Esophagus muscularis mucosa (tissue), 4 donors: ENCODE measurements at regions not wholly inside any gene's neighbourhood (a gene's known extent, or its start where the extent isn't known, plus 50 kb on each side); places are given as distances from the start of the nearest gene placed in this dataset.

Experiments used
- DNase-seq: peaks from one replicate; pipeline ENCODE4 v3.0.0-alpha.2; 2017; ENCODE audit errors: extremely low spot score
- H3K27ac ChIP-seq, 4 donors: fragments of 200-600 bp; sonication (generic); replicated peaks in 1 of 4; 1 replicate in 3 of 4; 2 replicates in 1 of 4; pipeline ENCODE4 v1.5.1; 2016 to 2019; ENCODE audit warnings: mild to moderate bottlenecking in 1 of 4
- H3K27me3 ChIP-seq, 4 donors: fragments of 200-600 bp; sonication (generic); one replicate each; pipeline versions ENCODE4 v1.5.1 to v1.6.0; 2016 to 2019
- H3K36me3 ChIP-seq, 4 donors: fragments of 200-600 bp; sonication (generic); one replicate each; pipeline ENCODE4 v1.5.1; 2016 to 2019
- H3K4me1 ChIP-seq, 4 donors: fragments of 200-600 bp; sonication (generic); one replicate each; pipeline ENCODE4 v1.5.1; 2016 to 2019
- H3K4me3 ChIP-seq, 4 donors: fragments of 200-600 bp; sonication (generic); 1 replicate in 2 of 4; 2 replicates in 2 of 4; pipeline ENCODE4 v1.5.1; 2016 to 2019; ENCODE audit warnings: mild to moderate bottlenecking in 4 of 4, moderate library complexity in 1 of 4
- H3K9me3 ChIP-seq, 4 donors: fragments of 200-600 bp; sonication (generic); 1 replicate in 3 of 4; 2 replicates in 1 of 4; pipeline ENCODE4 v1.5.1; 2016 to 2019
- CTCF ChIP-seq, 3 experiments: fragments of 200-600 bp in 2 of 3; fragments of 450-650 bp in 1 of 3; sonication (generic) in 2 of 3; IDR thresholded peaks; one replicate each; pipeline ENCODE4 v1.5.1; 2017 to 2019; ENCODE audit warnings: antibody characterized with exemption in 3 of 3, mild to moderate bottlenecking in 2 of 3, moderate library complexity in 1 of 3
- EP300 ChIP-seq: sonication (generic); formaldehyde crosslinking; IDR thresholded peaks from one replicate; pipeline ENCODE4 v1.6.1; 2017; ENCODE audit warnings: antibody characterized with exemption
- POLR2A ChIP-seq: fragments of 450-650 bp; IDR thresholded peaks from one replicate; pipeline ENCODE4 v1.6.1; 2017; ENCODE audit warnings: antibody characterized with exemption, moderate library complexity, mild to moderate bottlenecking, low read depth
- POLR2AphosphoS5 ChIP-seq, 2 donors: sonication (generic); formaldehyde crosslinking; IDR thresholded peaks; one replicate each; pipeline ENCODE4 v1.6.1; 2017; ENCODE audit warnings: antibody characterized with exemption in 2 of 2
- WGBS: methylation state at CpG from one replicate; pipeline ENCODE4 v1.1.5; 2018; 5-methylcytosine and 5-hydroxymethylcytosine counted together
- intact Hi-C: fragments of 100-400 bp; cut with DNase I; formaldehyde crosslinking; loops from one replicate; pipeline ENCODE4 v1.15.1; 2023

DNA sequence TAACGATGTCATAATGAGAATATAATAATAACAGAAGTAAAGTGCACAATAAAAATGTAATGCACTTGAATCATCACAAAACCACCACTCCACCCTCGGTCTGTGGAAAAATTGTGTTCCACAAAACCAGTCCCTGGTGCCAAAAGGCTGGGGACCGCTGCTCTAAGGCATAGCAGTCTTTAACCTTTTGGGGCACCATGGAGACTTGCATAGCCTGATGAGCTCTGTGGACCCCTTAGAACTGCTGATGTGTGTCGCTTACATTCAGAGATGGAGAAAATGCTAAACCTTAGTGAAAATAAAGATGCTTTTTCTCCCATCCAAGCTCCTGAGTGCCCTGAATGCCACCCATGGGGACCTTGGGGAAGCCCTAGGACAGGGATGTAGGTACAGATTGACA is 87.6 kb upstream of the SEPTIN5 start:
- Histone ChIP-seq H3K4me1 (peaks cover 0 to 4% (median under 1%) of the 10 kb centered on the region in 4 donors), H3K4me3 (no peak overlapping the region), H3K9me3 (no peaks in the 10 kb centered on the region), H3K27me3 (peaks cover 0 to 79% (median 1%) of the 10 kb centered on the region in 4 donors), H3K27ac (no peak overlapping the region), H3K36me3 (no peaks in the 10 kb centered on the region)
- DNase-seq: no peak
- intact Hi-C loops: loop anchor here (5.0 kb wide), 1 partner anchor 484 kb away; the partner anchor contains the start of gene ESS2
- WGBS: 75% methylated on average over 4 of the region's 4 CpGs
- TF ChIP-seq POLR2AphosphoS5 (IDR thresholded peaks at IDR 0.05) (no peak), CTCF (IDR thresholded peaks at IDR 0.05) (no peak), POLR2A (no peak), EP300 (no peak)

DNA sequence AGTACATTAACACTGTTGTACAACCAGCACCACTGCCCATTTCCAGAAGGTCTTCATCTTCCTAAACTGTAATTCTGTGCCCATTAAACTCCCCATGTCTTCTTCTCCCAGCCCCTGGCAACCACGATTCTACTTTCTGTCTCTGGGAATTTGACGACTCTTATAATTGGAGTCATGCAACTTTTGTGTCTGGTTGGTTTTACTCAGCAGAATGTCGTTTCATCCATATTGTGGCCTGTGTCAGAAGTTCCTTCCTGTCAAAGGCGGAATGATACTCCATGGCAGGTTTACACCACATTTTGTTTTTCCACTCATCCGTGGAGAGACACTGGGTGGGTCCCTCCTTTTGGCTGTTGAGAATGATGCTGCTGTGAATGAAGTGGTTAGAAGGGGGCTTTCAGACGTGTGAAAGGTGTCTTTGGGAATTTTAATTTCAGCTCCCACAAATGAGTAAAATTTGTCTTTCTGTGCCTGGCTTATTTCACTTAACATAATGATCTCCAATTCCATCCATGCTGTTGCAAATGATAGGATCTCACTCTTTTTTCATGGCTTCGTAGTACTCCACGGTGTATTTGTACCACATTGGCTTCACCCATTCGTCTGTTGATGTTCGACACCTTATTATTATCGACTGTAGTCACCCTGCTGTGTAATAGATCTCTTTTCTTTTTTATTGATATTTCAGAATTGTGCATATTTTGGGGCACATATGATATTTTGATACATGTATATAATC is 86.1 kb upstream of the SEPTIN5 start:
- Histone ChIP-seq H3K9me3 (no peaks in the 10 kb centered on the region), H3K36me3 (no peaks in the 10 kb centered on the region), H3K4me3 (no peak overlapping the region), H3K27me3 (peaks cover 0 to 70% (median 1%) of the 10 kb centered on the region in 4 donors), H3K4me1 (no peaks in the 10 kb centered on the region), H3K27ac (no peak overlapping the region)
- DNase-seq: no peak
- intact Hi-C loops: loop anchor here (5.0 kb wide), 1 partner anchor 486 kb away; the partner anchor contains the start of gene ESS2
- 81% methylated on average over 11 of the region's 11 CpGs for WGBS
- TF ChIP-seq POLR2A (no peak), CTCF (IDR thresholded peaks at IDR 0.05) (no peak), POLR2AphosphoS5 (IDR thresholded peaks at IDR 0.05) (no peak), EP300 (no peak)

- intact Hi-C loops: loop anchor here (5.0 kb wide), 1 partner anchor 487 kb away; the partner anchor contains the start of gene ESS2
- 77% methylated on average over 12 of the region's 12 CpGs for WGBS
- peaks cover 0 to 60% (median 1%) of the 10 kb centered on the region in 4 donors for H3K27me3 ChIP-seq
- H3K4me3 ChIP-seq: no peak overlapping the region
- no peaks in the 10 kb centered on the region for H3K4me1 ChIP-seq
- no peak overlapping the region for H3K27ac ChIP-seq
- H3K9me3 ChIP-seq: no peaks in the 10 kb centered on the region
- no peak for TF ChIP-seq POLR2AphosphoS5 (IDR thresholded peaks at IDR 0.05)
- no peak for TF ChIP-seq CTCF (IDR thresholded peaks at IDR 0.05)
- no peak for TF ChIP-seq EP300
- no peak for TF ChIP-seq POLR2A
- H3K36me3 ChIP-seq: no peaks in the 10 kb centered on the region
- DNase-seq: no peak
Observed at GRCh38 chr22:19629331-19629719, 85.0 kb upstream of the SEPTIN5 start.

- Histone ChIP-seq H3K36me3 (no peaks in the 10 kb centered on the region), H3K27me3 (peaks cover 0 to 56% (median 1%) of the 10 kb centered on the region in 4 donors), H3K4me1 (no peaks in the 10 kb centered on the region), H3K4me3 (no peak overlapping the region), H3K27ac (no peak overlapping the region), H3K9me3 (no peaks in the 10 kb centered on the region)
- no peak for DNase-seq
- 19% methylated on average over 13 of the region's 13 CpGs for WGBS
- intact Hi-C loops: loop anchor here (5.0 to 10.0 kb wide), 2 partner anchors 445 to 488 kb away; partner anchors contain the start of gene ESS2
- TF ChIP-seq CTCF (IDR thresholded peaks at IDR 0.05) (peak; percentile 85 to 88 (median 87)), POLR2AphosphoS5 (IDR thresholded peaks at IDR 0.05) (no peak)
Observed at GRCh38 chr22:19629720-19630419, 84.4 kb upstream of the SEPTIN5 start.
